ENCODE measurements at regions not wholly inside any gene's neighbourhood (a gene's known extent, or its start where the extent isn't known, plus 50 kb on each side); places are given as distances from the start of the nearest gene placed in this dataset.
"Not testable (repeated sequence)": the region's sequence is repeated elsewhere in the genome, so short reads cannot be mapped to it uniquely, and the experiment has no call there.

- DNase-seq (ENCODE audit: low spot score) (no peak), ATAC-seq (ENCODE audit: low FRiP score) (no peak)
- TF ChIP-seq, protein P1, sequence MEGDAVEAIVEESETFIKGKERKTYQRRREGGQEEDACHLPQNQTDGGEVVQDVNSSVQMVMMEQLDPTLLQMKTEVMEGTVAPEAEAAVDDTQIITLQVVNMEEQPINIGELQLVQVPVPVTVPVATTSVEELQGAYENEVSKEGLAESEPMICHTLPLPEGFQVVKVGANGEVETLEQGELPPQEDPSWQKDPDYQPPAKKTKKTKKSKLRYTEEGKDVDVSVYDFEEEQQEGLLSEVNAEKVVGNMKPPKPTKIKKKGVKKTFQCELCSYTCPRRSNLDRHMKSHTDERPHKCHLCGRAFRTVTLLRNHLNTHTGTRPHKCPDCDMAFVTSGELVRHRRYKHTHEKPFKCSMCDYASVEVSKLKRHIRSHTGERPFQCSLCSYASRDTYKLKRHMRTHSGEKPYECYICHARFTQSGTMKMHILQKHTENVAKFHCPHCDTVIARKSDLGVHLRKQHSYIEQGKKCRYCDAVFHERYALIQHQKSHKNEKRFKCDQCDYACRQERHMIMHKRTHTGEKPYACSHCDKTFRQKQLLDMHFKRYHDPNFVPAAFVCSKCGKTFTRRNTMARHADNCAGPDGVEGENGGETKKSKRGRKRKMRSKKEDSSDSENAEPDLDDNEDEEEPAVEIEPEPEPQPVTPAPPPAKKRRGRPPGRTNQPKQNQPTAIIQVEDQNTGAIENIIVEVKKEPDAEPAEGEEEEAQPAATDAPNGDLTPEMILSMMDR (IDR thresholded peaks at IDR 0.05), result no peak
Observed at GRCh38 chr6:140463312-140463710, 1088.9 kb upstream of the CITED2 start.

- DNase-seq (ENCODE audit: low spot score) (no peak), ATAC-seq (ENCODE audit: low FRiP score) (peak; percentile 86)
- TF ChIP-seq, protein P1 (IDR thresholded peaks at IDR 0.05), result no peak
Observed at GRCh38 chr6:140462453-140463311, 1088.2 kb upstream of the CITED2 start.

GRCh38 chr6:140462076-140462452, 1087.6 kb upstream of the CITED2 start:
- TF ChIP-seq, protein P1 (IDR thresholded peaks at IDR 0.05), result no peak
- DNase-seq (ENCODE audit: low spot score), result no peak
- no peak for ATAC-seq (ENCODE audit: low FRiP score)

- DNase-seq (ENCODE audit: low spot score) (no peak), ATAC-seq (ENCODE audit: low FRiP score) (no peak)
- TF ChIP-seq, protein P1 (IDR thresholded peaks at IDR 0.05), result no peak
Observed at GRCh38 chr6:140460267-140460666, 1085.8 kb upstream of the CITED2 start.

DNA sequence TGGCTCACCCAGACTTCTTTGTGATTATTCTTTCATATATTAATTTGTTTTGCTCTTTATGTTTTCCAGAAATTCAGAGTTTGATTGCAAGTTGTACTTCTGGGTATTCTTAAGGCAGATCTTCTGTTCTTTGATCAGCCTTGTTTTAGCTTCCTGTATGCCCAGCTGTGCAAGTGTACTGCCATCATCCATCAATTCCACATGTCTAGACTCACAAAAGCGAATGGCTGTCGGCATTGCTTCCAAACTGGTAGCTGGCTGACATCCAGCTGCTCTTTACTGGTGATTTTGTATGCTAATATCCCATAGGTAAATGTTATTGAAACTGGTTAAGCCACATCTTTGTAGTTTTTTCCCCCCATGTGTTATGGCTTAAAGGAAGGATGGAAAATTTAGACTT, 1084.8 kb upstream of the CITED2 start:
- ATAC-seq (ENCODE audit: low FRiP score) (no peak), DNase-seq (ENCODE audit: low spot score) (no peak)
- TF ChIP-seq, protein P1 (IDR thresholded peaks at IDR 0.05), result no peak

- TF ChIP-seq, protein P1 (IDR thresholded peaks at IDR 0.05), result no peak
- DNase-seq (ENCODE audit: low spot score), result no peak
- ATAC-seq (ENCODE audit: low FRiP score), result no peak
Observed at GRCh38 chr6:140446241-140446640, 1071.8 kb upstream of the CITED2 start.

DNA sequence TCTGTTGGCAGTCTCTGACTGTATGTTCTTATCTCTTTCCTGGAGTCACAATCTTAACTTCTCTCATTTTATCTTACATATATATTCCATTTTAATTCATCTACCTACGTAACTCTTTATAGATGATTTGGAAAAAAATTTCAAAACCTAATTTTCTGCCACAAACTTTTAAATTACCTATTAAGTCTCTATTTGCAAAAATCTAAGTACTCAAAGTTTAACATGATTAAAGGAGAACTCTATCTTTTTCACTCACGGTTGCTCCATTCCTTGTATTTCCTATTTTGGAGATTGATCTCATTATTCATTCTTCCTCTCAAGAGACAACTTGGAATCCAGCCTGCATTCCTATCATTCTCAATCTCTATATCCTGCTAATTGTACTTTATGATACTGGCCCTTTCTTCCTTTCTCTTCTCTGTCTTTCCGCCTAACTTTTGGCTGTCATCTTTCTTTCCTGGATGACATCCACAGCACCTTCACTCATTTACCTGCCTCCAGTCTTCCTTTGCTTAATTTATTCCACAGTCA, 1071.1 kb upstream of the CITED2 start:
- DNase-seq (ENCODE audit: low spot score) (no peak), ATAC-seq (ENCODE audit: low FRiP score) (no peak)
- TF ChIP-seq, protein P1 (IDR thresholded peaks at IDR 0.05), result no peak

- ATAC-seq (ENCODE audit: low FRiP score), result not testable (repeated sequence)
Observed at GRCh38 chr6:140443112-140443511, 1068.7 kb upstream of the CITED2 start.

More at GRCh38 chr6:140443112-140443511, 1068.7 kb upstream of the CITED2 start:
- not testable (repeated sequence) for DNase-seq (ENCODE audit: low spot score)
